Fibroblast of villous mesenchyme (primary cell): ENCODE measurements at regions not wholly inside any gene's neighbourhood (a gene's known extent, or its start where the extent isn't known, plus 50 kb on each side); places are given as distances from the start of the nearest gene placed in this dataset.

Experiments
- DNase-seq: peaks from one replicate; pipeline ENCODE4 v3.0.0-alpha.2; 2010; ENCODE audit warnings: low read depth
- H3K4me3 ChIP-seq: 2 replicates; pipeline ENCODE4 v1.5.1; 2011; ENCODE audit warnings: low read depth, mild to moderate bottlenecking, low read length
- TF ChIP-seq, protein P1 (sequence below): IDR thresholded peaks from 2 replicates; pipeline ENCODE4 v1.5.1; 2012; ENCODE audit warnings: low read depth, mild to moderate bottlenecking, low read length; ENCODE audit not compliant: insufficient read depth

- TF ChIP-seq, protein P1, sequence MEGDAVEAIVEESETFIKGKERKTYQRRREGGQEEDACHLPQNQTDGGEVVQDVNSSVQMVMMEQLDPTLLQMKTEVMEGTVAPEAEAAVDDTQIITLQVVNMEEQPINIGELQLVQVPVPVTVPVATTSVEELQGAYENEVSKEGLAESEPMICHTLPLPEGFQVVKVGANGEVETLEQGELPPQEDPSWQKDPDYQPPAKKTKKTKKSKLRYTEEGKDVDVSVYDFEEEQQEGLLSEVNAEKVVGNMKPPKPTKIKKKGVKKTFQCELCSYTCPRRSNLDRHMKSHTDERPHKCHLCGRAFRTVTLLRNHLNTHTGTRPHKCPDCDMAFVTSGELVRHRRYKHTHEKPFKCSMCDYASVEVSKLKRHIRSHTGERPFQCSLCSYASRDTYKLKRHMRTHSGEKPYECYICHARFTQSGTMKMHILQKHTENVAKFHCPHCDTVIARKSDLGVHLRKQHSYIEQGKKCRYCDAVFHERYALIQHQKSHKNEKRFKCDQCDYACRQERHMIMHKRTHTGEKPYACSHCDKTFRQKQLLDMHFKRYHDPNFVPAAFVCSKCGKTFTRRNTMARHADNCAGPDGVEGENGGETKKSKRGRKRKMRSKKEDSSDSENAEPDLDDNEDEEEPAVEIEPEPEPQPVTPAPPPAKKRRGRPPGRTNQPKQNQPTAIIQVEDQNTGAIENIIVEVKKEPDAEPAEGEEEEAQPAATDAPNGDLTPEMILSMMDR: no peak
- DNase-seq: no peak
- H3K4me3 ChIP-seq: no peak overlapping the region
Measured at GRCh38 chr3:127454968-127455367, 135.6 kb downstream of the TPRA1 start.

GRCh38 chr3:127454051-127454450 is 136.5 kb downstream of the TPRA1 start:
- no peak overlapping the region for H3K4me3 ChIP-seq
- TF ChIP-seq, protein P1: no peak
- no peak for DNase-seq

- no peak overlapping the region for H3K4me3 ChIP-seq
- no peak for DNase-seq
- TF ChIP-seq, protein P1: no peak
Measured at GRCh38 chr3:127452321-127452821, 138.2 kb downstream of the TPRA1 start.

DNA sequence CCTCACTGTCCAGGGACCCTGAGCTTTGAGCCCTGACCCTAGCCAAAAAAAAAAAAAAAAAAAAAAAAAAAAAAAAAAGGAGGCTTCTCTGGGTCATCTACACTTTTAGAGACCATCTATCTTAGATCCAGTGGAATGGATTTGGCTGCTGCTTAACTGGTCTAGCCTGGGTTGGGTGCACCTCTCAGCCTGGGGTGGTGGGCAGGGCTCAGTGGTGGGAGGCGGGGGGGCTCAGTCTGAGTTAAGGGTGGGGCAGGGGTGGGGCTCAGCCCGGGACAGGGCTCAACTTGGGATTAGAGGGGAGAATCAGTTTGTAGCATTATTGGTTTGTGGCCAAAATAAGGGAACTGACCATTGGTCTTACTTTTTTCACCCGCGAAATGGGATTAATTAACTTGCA is 139.2 kb downstream of the TPRA1 start:
- no peak overlapping the region for H3K4me3 ChIP-seq
- no peak for DNase-seq
- TF ChIP-seq, protein P1: no peak

GRCh38 chr3:127450331-127450730 is 140.2 kb downstream of the TPRA1 start:
- no peak for DNase-seq
- H3K4me3 ChIP-seq: no peak overlapping the region
- TF ChIP-seq, protein P1: no peak

DNA sequence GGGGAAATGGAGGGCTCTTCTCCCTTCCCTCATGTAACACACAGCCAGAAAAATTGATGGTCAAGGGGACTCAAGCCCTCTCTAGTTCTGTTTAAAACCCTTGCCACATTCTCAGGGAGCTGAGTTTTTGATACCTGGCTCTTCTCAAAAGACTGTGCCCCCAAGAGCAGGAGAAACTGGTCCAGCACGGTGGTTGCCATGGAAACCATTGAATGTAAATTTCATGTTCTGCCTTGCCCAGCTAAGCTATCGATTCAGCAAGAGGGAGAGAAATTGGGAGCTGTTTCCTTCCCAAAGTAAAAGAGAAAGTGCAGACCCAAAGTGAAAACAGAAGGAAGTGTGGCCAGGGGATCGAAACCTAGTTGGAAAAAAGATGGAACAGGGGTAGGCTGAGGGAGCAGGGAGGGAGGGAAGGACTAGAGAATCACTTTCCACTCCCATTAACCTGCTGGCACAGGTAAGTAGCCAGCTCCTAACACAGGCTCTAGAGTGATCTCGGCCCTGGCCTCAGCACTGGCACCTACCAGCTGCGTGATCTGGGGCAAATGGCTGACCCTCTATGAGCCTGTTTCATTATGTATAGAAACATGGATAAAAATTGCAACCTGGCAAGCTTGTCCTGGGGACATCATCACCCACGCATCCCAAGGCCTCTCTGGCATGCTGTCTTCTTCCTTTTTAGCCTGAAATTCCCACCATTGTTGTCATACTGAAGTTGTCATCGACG is 140.9 kb downstream of the TPRA1 start:
- no peak for DNase-seq

More for the DNA sequence above, 140.9 kb downstream of the TPRA1 start:
- TF ChIP-seq, protein P1: no peak
- H3K4me3 ChIP-seq: no peak overlapping the region
